Medulla oblongata (tissue), 1 donor: ENCODE measurements at regions not wholly inside any gene's neighbourhood (a gene's known extent, or its start where the extent isn't known, plus 50 kb on each side); places are given as distances from the start of the nearest gene placed in this dataset.

ENCODE experiments used
- DNase-seq: peaks from one replicate; pipeline ENCODE4 v3.0.0-alpha.2; 2015; ENCODE audit errors: extremely low spot score

GRCh38 chr6:165913676-165914570, 250.9 kb upstream of the PDE10A start:
- no peak for DNase-seq

GRCh38 chr6:165910184-165910966, 247.3 kb upstream of the PDE10A start:
- DNase-seq = no peak

- DNase-seq = no peak
Measured at GRCh38 chr6:165906736-165907135, 243.7 kb upstream of the PDE10A start.

- DNase-seq = no peak
Measured at GRCh38 chr6:165905744-165906143, 242.7 kb upstream of the PDE10A start.

- no peak for DNase-seq
Measured at GRCh38 chr6:165900970-165901369, 237.9 kb upstream of the PDE10A start.

- no peak for DNase-seq
Measured at GRCh38 chr6:165899611-165900010, 236.6 kb upstream of the PDE10A start.

- no peak for DNase-seq
Measured at GRCh38 chr6:165895421-165896165, 232.6 kb upstream of the PDE10A start.

- no peak for DNase-seq
Measured at GRCh38 chr6:165894171-165894825, 231.3 kb upstream of the PDE10A start.

GRCh38 chr6:165893431-165893830, 230.4 kb upstream of the PDE10A start:
- no peak for DNase-seq

GRCh38 chr6:165891320-165891719, 228.3 kb upstream of the PDE10A start:
- no peak for DNase-seq

GRCh38 chr6:165890404-165890735, 227.3 kb upstream of the PDE10A start:
- no peak for DNase-seq

GRCh38 chr6:165889636-165890403, 226.8 kb upstream of the PDE10A start:
- DNase-seq = peak; percentile 16

GRCh38 chr6:165886169-165886568, 223.1 kb upstream of the PDE10A start:
- no peak for DNase-seq

GRCh38 chr6:165884813-165885765, 222.0 kb upstream of the PDE10A start:
- peak; percentile 68 for DNase-seq

GRCh38 chr6:165883851-165884640, 221.0 kb upstream of the PDE10A start:
- DNase-seq = no peak

- no peak for DNase-seq
Measured at GRCh38 chr6:165881806-165882205, 218.8 kb upstream of the PDE10A start.

GRCh38 chr6:165880686-165881085, 217.6 kb upstream of the PDE10A start:
- DNase-seq = no peak

- DNase-seq = no peak
Measured at GRCh38 chr6:165877773-165878172, 214.7 kb upstream of the PDE10A start.

- no peak for DNase-seq
Measured at GRCh38 chr6:165877192-165877591, 214.2 kb upstream of the PDE10A start.
